NB4 (cell line): ENCODE measurements at regions not wholly inside any gene's neighbourhood (a gene's known extent, or its start where the extent isn't known, plus 50 kb on each side); places are given as distances from the start of the nearest gene placed in this dataset.

Experiments
- DNase-seq: peaks from one replicate; pipeline ENCODE4 v3.0.0; 2010; ENCODE audit warnings: low read depth
- H3K4me3 ChIP-seq: one replicate; pipeline ENCODE4 v1.5.1; 2011; ENCODE audit warnings: mild to moderate bottlenecking, low read depth, low read length, moderate library complexity
- CTCF ChIP-seq: IDR thresholded peaks from one replicate; pipeline ENCODE4 v1.5.1; 2012; ENCODE audit warnings: low read depth, low read length
- MAX ChIP-seq: IDR thresholded peaks from 2 replicates; pipeline ENCODE4 v1.6.1; 2011; ENCODE audit warnings: low read depth, low read length
- MYC ChIP-seq: IDR thresholded peaks from 2 replicates; pipeline ENCODE4 v1.6.1; 2011; ENCODE audit warnings: low read depth, low read length
- POLR2A ChIP-seq: IDR thresholded peaks from 2 replicates; pipeline ENCODE4 v1.6.1; 2011; ENCODE audit warnings: mild to moderate bottlenecking; ENCODE audit not compliant: insufficient read length; ENCODE audit errors: extremely low read depth

GRCh38 chr18:33875029-33875565 lies 297.1 kb downstream of the ASXL3 start:
- TF ChIP-seq MYC (no peak), MAX (no peak), CTCF (no peak), POLR2A (no peak)
- no peak for DNase-seq
- no peak overlapping the region for H3K4me3 ChIP-seq

GRCh38 chr18:33873112-33873511 lies 295.1 kb downstream of the ASXL3 start:
- DNase-seq: no peak
- TF ChIP-seq CTCF: no peak
- TF ChIP-seq MYC: no peak
- TF ChIP-seq POLR2A: no peak
- TF ChIP-seq MAX: no peak
- no peak overlapping the region for H3K4me3 ChIP-seq

GRCh38 chr18:33871363-33872025 lies 293.5 kb downstream of the ASXL3 start:
- H3K4me3 ChIP-seq: no peak overlapping the region
- no peak for TF ChIP-seq MAX
- TF ChIP-seq CTCF: no peak
- TF ChIP-seq MYC: no peak
- no peak for TF ChIP-seq POLR2A
- DNase-seq: peak; percentile 1

GRCh38 chr18:33870059-33870458 lies 292.0 kb downstream of the ASXL3 start:
- no peak overlapping the region for H3K4me3 ChIP-seq
- DNase-seq: no peak
- TF ChIP-seq MYC (no peak), CTCF (no peak), POLR2A (no peak), MAX (no peak)

GRCh38 chr18:33866386-33866785 lies 288.4 kb downstream of the ASXL3 start:
- no peak for DNase-seq
- H3K4me3 ChIP-seq: no peak overlapping the region
- TF ChIP-seq MYC: no peak
- TF ChIP-seq MAX: no peak
- no peak for TF ChIP-seq CTCF
- TF ChIP-seq POLR2A: no peak
